ENCODE measurements at regions not wholly inside any gene's neighbourhood (a gene's known extent, or its start where the extent isn't known, plus 50 kb on each side); places are given as distances from the start of the nearest gene placed in this dataset.

DNA sequence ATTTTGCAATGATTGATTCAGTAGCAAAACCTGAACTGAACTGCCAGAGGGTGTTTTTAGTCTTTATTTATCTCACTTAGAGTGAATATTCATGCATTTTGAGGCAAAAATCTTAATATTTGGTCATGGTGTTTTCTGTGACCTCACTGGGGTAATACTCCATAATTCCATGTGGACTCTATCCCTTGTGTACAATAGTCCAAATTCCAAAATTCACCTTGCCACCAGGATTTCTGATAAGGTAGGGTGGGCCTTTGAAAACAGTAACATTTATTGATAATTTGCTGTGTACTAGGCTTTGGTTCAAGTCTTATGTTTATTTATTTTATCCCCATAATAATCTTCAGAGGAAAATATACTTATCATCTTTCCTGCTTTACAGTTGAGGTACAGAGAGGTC lies 68.4 kb upstream of the PDE5A start:
- Histone ChIP-seq H3K9me1 (replicated peaks; ENCODE audit: control insufficient read depth, extremely low read depth, insufficient read depth, low read length) (no peaks in the 10 kb centered on the region), H2AFZ (ENCODE audit: low read depth, low read length) (no peak overlapping the region), H3K4me2 (ENCODE audit: insufficient read depth, low read length) (no peak overlapping the region), H3K27me3 (ENCODE audit: control insufficient read depth in 2 of 2, insufficient read depth in 2 of 2, low read length in 2 of 2) (peaks cover 0 to 4% of the 10 kb centered on the region in 2 experiments), H3K27ac (ENCODE audit: insufficient read depth, low read depth, low read length) (no peak overlapping the region), H3K4me3 (replicated peaks in 1 of 3; ENCODE audit: insufficient read depth in 1 of 3, low read depth in 1 of 3, low read length in 3 of 3) (no peak overlapping the region), H3K4me1 (ENCODE audit: control insufficient read depth, extremely low read depth, insufficient read depth, low read length) (no peaks in the 10 kb centered on the region), H3K79me2 (ENCODE audit: control insufficient read depth, insufficient read depth, low read length) (no peaks in the 10 kb centered on the region), H3K9ac (replicated peaks; ENCODE audit: extremely low read depth, insufficient read depth, low read length) (no peak overlapping the region), H3K36me3 (ENCODE audit: control insufficient read depth in 2 of 2, extremely low read depth in 1 of 2, insufficient read depth in 2 of 2, low read length in 2 of 2) (no peaks in the 10 kb centered on the region), H4K20me1 (replicated peaks; ENCODE audit: control insufficient read depth, extremely low read depth, insufficient read depth, low read length) (no peaks in the 10 kb centered on the region), H3K9me3 (replicated peaks; ENCODE audit: control insufficient read depth, insufficient read depth, low read length) (no peaks in the 10 kb centered on the region)
- ChIA-PET POLR2A (no interaction called here), CTCF (no interaction called here)
- BruUV-seq (replicated peaks), result no TSS peak
- no peak for TF ChIP-seq GATA2 (IDR thresholded peaks at IDR 0.05; ENCODE audit: insufficient read depth, insufficient read length, low read depth, low read length)
- TF ChIP-seq, protein P1, sequence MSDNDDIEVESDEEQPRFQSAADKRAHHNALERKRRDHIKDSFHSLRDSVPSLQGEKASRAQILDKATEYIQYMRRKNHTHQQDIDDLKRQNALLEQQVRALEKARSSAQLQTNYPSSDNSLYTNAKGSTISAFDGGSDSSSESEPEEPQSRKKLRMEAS (IDR thresholded peaks at IDR 0.05; ENCODE audit: insufficient read depth, insufficient read length), result no peak
- no peak for TF ChIP-seq MYC (IDR thresholded peaks at IDR 0.05; ENCODE audit: low read depth, low read length)
- no peak for TF ChIP-seq POLR2A (IDR thresholded peaks at IDR 0.05; ENCODE audit: low read depth, low read length)
- no peak for TF ChIP-seq EZH2 (IDR thresholded peaks at IDR 0.05; ENCODE audit: borderline replicate concordance, low read depth, low read length, severe bottlenecking)
- no peak for TF ChIP-seq FOS (IDR thresholded peaks at IDR 0.05; ENCODE audit: borderline replicate concordance, insufficient read depth, low read length)
- FAIRE-seq (no peak), DNase-seq (ENCODE audit: low read depth, low spot score) (no peak)
- dilution Hi-C loops (cut with MboI; ENCODE audit: extremely low pct_ligation_motif_present, low sequenced_read_pairs), result no loop called here
- intact Hi-C loops (cut with micrococcal nuclease), result no loop called here

DNA sequence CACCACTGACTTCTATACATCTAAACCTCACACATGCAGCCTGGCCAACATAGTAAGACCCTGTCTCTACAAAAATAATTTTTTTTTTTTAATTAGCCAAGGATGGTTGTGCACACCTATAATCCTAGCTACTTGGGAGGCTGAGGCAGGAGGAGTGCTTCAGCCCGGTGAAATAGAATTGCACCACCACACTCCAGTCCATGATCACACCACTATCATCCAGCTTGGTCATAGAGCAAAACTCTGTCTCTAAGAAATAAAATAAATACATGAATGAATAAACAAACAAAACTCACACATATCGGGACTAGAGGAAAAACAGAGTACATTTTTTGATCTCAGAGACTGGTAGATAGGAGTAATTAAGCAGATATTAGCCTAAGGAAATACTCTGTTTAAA lies 66.6 kb upstream of the PDE5A start:
- Histone ChIP-seq H2AFZ (ENCODE audit: low read depth, low read length) (no peak overlapping the region), H3K4me3 (replicated peaks in 1 of 3; ENCODE audit: insufficient read depth in 1 of 3, low read depth in 1 of 3, low read length in 3 of 3) (no peak overlapping the region), H3K4me2 (ENCODE audit: insufficient read depth, low read length) (no peak overlapping the region), H3K79me2 (ENCODE audit: control insufficient read depth, insufficient read depth, low read length) (no peaks in the 10 kb centered on the region), H3K9ac (replicated peaks; ENCODE audit: extremely low read depth, insufficient read depth, low read length) (no peak overlapping the region), H4K20me1 (replicated peaks; ENCODE audit: control insufficient read depth, extremely low read depth, insufficient read depth, low read length) (no peaks in the 10 kb centered on the region), H3K9me3 (replicated peaks; ENCODE audit: control insufficient read depth, insufficient read depth, low read length) (no peaks in the 10 kb centered on the region), H3K4me1 (ENCODE audit: control insufficient read depth, extremely low read depth, insufficient read depth, low read length) (no peaks in the 10 kb centered on the region), H3K27ac (ENCODE audit: insufficient read depth, low read depth, low read length) (no peak overlapping the region), H3K27me3 (ENCODE audit: control insufficient read depth in 2 of 2, insufficient read depth in 2 of 2, low read length in 2 of 2) (peaks cover 0 to 9% of the 10 kb centered on the region in 2 experiments), H3K36me3 (ENCODE audit: control insufficient read depth in 2 of 2, extremely low read depth in 1 of 2, insufficient read depth in 2 of 2, low read length in 2 of 2) (no peaks in the 10 kb centered on the region), H3K9me1 (replicated peaks; ENCODE audit: control insufficient read depth, extremely low read depth, insufficient read depth, low read length) (no peaks in the 10 kb centered on the region)
- intact Hi-C loops (cut with micrococcal nuclease), result no loop called here
- no peak for FAIRE-seq
- no peak for TF ChIP-seq POLR2A (IDR thresholded peaks at IDR 0.05; ENCODE audit: low read depth, low read length)
- TF ChIP-seq, protein P1 (IDR thresholded peaks at IDR 0.05; ENCODE audit: insufficient read depth, insufficient read length), result no peak
- no peak for TF ChIP-seq FOS (IDR thresholded peaks at IDR 0.05; ENCODE audit: borderline replicate concordance, insufficient read depth, low read length)
- TF ChIP-seq GATA2 (IDR thresholded peaks at IDR 0.05; ENCODE audit: insufficient read depth, insufficient read length, low read depth, low read length), result no peak
- ChIA-PET CTCF (no interaction called here), POLR2A (no interaction called here)
- no TSS peak for BruUV-seq (replicated peaks)
- dilution Hi-C loops (cut with MboI; ENCODE audit: extremely low pct_ligation_motif_present, low sequenced_read_pairs), result no loop called here
- DNase-seq (ENCODE audit: low read depth, low spot score), result no peak
